ENCODE measurements at regions not wholly inside any gene's neighbourhood (a gene's known extent, or its start where the extent isn't known, plus 50 kb on each side); places are given as distances from the start of the nearest gene placed in this dataset.
"Not testable (repeated sequence)": the region's sequence is repeated elsewhere in the genome, so short reads cannot be mapped to it uniquely, and the experiment has no call there.

DNA sequence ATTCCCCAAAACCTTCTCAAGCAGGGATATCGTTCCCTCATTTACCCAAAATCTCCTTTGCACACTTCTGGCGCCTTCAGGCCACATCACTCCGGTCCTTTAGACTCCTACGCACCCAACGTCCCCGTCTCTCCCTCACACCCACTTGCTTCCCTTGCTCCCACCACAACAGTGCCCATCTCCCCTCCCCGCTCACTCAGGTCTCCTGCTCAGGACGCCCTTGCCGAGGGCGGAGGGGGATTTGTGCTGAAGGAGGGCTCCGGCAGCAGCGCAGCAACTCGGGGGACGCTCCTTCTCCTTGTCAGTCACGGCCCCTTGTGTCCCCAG is 71.6 kb downstream of the PCMTD2 start:
- not testable (repeated sequence) for H3K4me3 ChIP-seq (ENCODE audit: low read length); H3K4me1 ChIP-seq (ENCODE audit: control insufficient read depth, low read depth, low read length); H3K9ac ChIP-seq (ENCODE audit: low read length); H3K36me3 ChIP-seq (ENCODE audit: control insufficient read depth, low read depth, low read length); H3K9me3 ChIP-seq (ENCODE audit: control insufficient read depth, low read depth, low read length); H3K27ac ChIP-seq (ENCODE audit: low read length)
- H3K27me3 ChIP-seq (ENCODE audit: control insufficient read depth, insufficient read depth, low read length), result peaks cover 27% of the 10 kb centered on the region

GRCh38 chr20:64327550-64328317 is 72.2 kb downstream of the PCMTD2 start:
- H3K27ac ChIP-seq (ENCODE audit: low read length); H3K9ac ChIP-seq (ENCODE audit: low read length); H3K9me3 ChIP-seq (ENCODE audit: control insufficient read depth, low read depth, low read length); H3K4me1 ChIP-seq (ENCODE audit: control insufficient read depth, low read depth, low read length); H3K36me3 ChIP-seq (ENCODE audit: control insufficient read depth, low read depth, low read length): not testable (repeated sequence)
- peaks cover 27% of the 10 kb centered on the region for H3K27me3 ChIP-seq (ENCODE audit: control insufficient read depth, insufficient read depth, low read length)
- H3K4me3 ChIP-seq (ENCODE audit: low read length), result peak overlapping the region; percentile 24

- peak overlapping the region; percentile 24 for H3K4me3 ChIP-seq (ENCODE audit: low read length)
- H3K27ac ChIP-seq (ENCODE audit: low read length); H3K9me3 ChIP-seq (ENCODE audit: control insufficient read depth, low read depth, low read length); H3K36me3 ChIP-seq (ENCODE audit: control insufficient read depth, low read depth, low read length); H3K9ac ChIP-seq (ENCODE audit: low read length); H3K4me1 ChIP-seq (ENCODE audit: control insufficient read depth, low read depth, low read length): not testable (repeated sequence)
- H3K27me3 ChIP-seq (ENCODE audit: control insufficient read depth, insufficient read depth, low read length), result peaks cover 27% of the 10 kb centered on the region
These were observed 73.2 kb downstream of the PCMTD2 start for GRCh38 chr20:64328595-64329250.

- H3K9me3 ChIP-seq (ENCODE audit: control insufficient read depth, low read depth, low read length); H3K36me3 ChIP-seq (ENCODE audit: control insufficient read depth, low read depth, low read length); H3K4me3 ChIP-seq (ENCODE audit: low read length); H3K9ac ChIP-seq (ENCODE audit: low read length); H3K4me1 ChIP-seq (ENCODE audit: control insufficient read depth, low read depth, low read length); H3K27ac ChIP-seq (ENCODE audit: low read length): not testable (repeated sequence)
- peaks cover 18% of the 10 kb centered on the region for H3K27me3 ChIP-seq (ENCODE audit: control insufficient read depth, insufficient read depth, low read length)
These were observed 77.1 kb downstream of the PCMTD2 start for GRCh38 chr20:64332627-64333026.
